Embryonic facial prominence (tissue), 1 donor: ENCODE measurements at regions not wholly inside any gene's neighbourhood (a gene's known extent, or its start where the extent isn't known, plus 50 kb on each side); places are given as distances from the start of the nearest gene placed in this dataset.
"Not testable (repeated sequence)": the region's sequence is repeated elsewhere in the genome, so short reads cannot be mapped to it uniquely, and the experiment has no call there.

Experiments
- DNase-seq: peaks from one replicate; pipeline ENCODE4 v3.0.0-alpha.2; 2016; ENCODE audit errors: extremely low spot score

DNA sequence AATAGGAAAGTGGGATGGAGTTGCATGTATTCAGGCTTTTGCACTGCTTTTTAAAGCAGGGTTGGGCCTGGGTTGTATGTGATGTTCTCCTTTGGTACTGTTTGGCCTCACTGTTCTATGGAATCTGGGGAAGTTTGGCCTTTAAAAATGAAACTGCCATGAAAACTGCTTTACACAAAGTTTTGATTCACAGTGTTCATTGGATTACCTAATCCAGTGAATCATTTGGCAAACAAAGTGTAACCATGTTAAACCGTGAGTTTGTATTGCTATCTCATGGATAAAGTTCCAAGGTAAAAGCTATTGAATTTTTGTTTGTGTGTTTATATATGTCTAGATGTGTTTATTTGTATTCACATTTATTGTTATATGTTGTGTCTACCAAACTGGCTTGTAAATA is 1658.6 kb downstream of the OLFM4 start:
- DNase-seq, result no peak

DNA sequence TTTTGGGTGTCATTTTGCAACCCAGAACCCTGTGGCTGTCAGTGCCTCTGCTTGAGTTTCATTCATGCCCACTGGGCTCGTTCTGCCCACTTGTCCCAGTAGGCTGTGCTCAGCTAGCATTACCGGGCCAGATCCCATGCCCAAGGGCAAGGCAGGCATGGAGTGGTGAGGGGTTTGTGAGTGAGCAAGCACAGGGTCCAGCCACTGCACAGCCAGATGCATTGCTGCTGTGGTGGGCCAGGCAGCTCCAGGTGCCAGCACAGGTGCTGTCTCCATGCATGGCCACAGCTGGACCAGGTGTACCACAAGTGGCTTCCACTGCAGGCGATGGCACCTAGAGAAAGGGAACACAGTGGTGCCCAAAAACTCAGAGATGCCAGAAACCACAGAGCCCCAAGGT is 1671.2 kb downstream of the OLFM4 start:
- no peak for DNase-seq

DNA sequence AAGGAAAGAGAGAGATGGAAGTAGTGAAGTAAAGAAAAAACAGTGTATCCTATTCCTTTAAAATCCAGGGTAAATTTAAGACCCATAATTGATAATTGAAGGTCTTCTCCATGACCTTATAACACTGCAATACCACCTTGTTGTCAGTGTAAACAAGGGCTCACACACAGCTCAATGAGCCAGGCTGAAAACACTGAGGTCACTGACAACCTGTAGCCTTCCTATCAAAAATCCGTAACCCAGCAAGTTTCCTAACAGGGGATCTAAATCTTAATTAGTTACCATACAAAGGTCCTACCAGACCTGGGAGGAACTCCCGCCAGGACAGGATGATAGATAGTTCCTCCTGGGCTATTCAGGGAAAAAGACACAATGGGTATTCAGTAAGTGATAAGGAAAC is 1677.1 kb downstream of the OLFM4 start:
- no peak for DNase-seq

DNA sequence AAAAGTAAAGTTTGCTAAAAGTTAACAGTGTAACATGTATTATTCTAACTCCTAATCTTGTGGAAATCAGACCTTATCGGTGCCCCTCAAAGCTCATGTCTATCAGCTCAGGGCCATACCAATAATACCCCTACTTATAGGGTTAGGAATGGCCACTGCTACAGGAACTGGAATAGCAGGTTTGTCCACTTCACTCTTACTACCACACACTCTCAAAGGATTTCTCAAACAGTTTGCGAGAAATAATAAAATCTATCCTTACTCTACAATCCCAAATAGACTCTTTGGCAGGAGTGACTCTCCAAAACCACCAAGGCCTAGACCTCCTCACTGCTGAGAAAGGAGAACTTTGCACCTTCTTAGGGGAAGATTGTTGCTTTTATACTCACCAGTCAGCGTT is 1677.7 kb downstream of the OLFM4 start:
- DNase-seq, result no peak

DNA sequence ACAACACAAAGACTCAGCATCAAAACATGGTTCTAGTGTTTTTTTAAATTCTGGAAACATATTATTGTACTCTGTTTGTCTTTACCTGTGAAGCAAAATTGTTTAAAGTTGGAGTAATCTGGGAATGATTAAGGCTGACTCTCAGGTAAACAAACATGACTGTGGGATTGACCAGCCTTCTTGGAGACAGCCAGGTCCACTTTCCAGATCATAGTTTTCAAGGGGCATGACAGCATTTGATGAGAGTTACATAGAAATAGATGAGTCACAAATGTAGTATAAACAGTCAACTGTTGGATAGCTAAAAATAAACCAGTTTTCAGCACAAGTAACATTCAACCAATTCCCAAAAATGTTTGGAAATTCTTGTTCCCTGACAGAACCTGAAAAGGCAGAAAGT is 1680.9 kb downstream of the OLFM4 start:
- DNase-seq, result no peak

DNA sequence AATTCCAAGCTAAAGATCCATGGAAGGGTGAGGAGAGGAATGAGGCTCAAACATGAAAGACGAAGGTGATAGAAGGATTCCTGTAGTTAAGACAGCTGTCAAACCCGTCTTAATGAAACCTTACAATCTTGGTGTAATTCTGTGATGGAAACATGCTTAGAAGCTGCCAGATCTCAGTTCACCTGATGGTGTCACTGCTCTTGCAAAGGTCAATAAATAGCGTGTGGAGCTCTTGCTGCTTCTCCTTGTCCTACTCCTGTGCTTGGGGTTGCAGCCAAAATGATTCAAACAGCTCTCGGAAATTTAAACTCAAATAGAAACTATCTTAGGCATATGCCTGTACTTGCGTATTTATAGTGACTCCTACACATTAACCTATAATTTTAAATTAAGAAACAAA is 1705.0 kb downstream of the OLFM4 start:
- no peak for DNase-seq

DNA sequence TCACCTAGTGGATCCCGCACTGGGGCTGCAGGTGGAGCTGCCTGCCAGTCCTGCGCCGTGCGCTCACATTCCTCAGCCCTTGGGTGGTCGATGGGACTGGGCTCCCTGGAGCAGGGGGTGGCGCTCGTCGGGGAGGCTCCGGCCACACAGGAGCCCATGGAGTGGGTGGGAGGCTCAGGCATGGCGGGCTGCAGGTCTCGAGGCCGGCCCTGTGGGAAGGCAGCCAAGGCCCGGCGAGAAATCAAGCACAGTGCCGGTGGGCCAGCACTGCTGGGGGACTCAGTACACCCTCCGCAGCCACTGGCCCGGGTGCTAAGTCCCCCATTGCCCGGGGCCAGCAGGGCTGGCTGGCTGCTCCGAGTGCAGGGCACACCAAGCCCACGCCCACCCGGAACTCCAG is 1708.6 kb downstream of the OLFM4 start:
- not testable (repeated sequence) for DNase-seq

DNA sequence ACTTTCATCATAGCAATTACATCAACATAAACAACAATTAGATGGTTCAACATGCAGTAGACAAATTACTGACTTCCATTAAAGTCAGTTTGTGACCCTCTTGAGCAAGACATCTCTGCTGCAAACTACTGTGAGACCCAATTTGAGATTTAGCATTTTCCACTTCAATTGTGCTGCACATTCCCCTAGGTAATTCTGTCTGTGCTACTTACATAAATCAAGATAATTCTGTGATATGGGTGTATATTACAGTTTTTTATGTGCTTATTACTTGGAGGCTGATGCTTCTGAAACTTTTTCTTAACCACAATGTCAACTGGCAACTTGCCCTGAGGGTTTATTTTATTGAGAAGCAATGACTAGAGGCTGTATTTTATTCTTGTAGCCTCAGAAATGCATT is 1714.4 kb downstream of the OLFM4 start:
- DNase-seq, result no peak

DNA sequence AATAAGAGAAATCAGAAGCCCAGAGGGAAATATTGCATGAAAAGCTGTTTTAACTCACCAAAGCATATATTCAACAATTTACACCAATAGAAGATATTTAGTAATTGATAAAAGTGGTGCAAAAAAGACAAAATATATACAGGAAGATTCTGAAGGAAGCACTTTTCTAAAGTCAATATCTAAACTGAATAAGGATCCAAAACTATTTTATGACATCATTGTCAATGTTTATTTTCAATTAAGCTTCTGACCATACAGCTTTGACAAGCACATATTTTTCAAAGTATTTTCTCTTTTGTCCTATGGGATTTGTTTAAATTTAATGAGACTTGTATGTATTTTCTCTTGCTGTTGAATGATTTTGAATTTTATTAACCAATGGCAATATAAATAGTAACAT is 1716.1 kb downstream of the OLFM4 start:
- DNase-seq, result no peak

DNA sequence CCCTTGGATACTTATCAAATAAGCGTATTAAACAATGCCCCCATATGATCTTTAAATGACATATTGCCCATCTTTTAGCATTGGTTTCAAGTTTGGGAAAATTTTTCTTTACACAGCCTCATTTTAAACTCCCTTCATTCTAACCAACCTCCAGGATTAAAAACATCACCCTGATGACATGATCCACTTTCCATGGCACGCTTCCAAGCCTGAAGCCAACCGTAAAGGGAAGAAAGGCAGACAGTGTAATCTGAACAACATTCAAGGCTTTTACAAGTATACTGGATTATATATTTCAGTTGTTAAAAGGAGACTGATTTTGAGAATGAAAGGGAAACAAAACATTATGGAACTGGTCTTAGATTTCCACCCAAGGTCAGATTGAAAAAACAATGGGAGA is 1721.9 kb downstream of the OLFM4 start:
- DNase-seq, result no peak

DNA sequence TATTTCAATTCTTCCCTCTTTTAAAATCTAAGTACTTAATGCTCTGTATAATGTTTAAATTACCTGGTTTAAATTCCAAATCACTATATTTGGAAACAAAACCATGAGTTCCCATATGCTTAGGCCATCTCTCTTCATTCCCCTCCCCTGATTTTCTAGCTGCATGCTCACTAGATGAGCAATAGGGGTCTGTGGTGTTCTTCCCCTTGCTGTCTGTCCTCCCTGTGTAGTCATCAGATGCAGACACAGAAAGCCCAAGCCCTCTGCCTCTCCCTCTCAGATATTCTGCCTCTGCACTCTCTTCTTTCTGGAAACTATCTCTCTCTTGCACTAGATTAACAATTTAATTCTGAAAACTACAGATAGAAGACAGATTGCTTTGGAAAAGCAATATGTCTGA is 1730.2 kb downstream of the OLFM4 start:
- no peak for DNase-seq

DNA sequence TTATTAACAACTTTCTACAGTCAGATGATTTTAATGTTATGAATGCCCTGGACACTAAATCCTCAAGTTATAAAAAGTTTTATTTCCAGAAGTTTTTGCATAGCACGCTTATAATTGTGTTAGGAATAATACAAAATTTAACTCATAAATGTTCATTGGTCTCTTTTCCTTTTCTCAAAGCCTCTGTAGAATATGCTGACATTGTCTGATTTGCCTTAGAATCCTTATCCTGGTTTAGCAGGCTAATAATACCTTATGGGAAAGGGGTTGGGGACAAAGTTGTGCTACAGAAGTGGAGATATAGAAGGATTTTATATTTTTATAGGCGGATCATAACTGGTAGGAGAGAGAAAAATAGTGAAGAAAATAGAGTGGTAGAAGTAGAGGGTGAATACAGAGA is 1739.6 kb downstream of the OLFM4 start:
- DNase-seq, result no peak

DNA sequence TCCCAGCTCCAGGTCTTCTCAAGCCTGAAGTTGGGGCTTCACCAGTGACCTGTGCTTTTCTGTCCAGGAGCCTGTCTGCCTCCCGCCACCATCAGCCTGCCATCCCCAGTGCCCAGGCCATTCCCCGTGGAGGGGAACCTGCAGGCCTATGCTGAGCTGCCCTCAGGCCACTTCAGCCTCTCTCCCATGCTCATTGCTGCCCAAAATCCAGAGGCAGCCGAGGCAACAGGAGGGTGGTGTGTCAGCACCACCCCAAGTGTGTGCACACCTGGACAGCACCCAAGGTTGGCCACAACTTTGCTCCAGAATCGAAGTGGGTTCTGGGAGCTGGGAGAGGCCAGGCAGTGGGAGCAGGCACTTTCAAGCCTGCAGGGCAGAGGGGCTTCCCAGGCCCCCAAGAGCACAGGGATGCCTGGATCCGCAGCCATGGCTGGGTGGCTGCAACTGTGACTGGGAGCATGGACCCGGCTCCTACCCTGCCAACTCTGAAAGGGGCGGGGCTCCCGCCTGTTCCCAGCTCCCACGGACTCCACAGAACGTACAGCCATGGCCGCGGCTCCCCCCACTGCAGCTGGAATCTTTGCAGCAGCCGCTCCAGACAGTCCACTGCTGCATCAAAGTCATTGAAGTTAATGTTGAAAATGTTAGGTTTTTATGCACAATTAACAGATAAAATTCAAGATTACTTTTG is 1747.0 kb downstream of the OLFM4 start:
- DNase-seq, result no peak

DNA sequence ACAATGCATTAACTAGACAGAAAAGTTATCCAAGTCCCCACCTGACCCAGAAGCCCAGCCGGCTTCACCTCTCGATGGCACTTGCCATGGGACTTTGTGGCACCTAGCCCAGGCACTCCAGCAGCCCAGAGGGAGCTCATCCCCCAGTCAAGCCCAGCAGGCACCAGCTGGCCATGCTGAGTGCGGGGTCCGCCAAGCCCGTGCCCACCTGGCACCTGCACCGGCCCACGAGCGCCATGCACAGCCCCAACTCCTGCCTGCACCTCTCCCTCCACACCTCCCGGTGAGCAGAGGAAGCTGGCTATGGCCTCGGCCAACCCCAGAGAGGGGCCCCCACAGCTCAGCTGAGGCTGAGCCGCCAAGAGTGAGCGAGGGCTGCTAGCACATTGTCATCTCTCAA is 1759.1 kb downstream of the OLFM4 start:
- DNase-seq, result no peak

DNA sequence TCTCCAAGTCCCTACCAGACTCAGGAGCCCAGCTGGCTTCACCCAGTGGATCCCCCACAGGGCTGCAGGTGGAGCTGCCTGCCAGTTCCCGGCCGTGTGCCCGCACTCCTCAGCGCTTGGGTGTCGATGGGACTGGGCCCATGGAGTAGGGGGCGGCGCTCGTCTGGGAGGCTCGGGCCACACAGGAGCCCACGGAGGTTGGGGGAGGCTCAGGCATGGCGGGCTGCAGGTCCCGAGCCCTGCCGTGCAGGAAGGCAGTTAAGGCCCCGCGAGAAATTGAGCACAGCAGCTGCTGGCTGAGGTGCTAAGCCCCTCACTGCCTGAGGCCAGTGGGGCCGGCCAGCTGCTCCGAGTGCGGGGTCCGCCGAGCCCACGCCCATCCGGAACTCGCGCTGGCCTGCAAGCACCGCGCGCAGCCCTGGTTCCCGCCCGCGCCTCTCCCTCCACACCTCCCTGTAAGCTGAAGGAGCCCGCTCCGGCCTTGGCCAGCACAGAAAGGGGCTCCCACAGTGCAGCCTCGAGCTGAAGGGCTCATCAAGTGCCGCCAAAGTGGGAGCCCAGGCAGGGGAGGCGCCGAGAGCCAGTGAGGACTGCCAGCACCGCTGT is 1771.1 kb downstream of the OLFM4 start:
- no peak for DNase-seq

DNA sequence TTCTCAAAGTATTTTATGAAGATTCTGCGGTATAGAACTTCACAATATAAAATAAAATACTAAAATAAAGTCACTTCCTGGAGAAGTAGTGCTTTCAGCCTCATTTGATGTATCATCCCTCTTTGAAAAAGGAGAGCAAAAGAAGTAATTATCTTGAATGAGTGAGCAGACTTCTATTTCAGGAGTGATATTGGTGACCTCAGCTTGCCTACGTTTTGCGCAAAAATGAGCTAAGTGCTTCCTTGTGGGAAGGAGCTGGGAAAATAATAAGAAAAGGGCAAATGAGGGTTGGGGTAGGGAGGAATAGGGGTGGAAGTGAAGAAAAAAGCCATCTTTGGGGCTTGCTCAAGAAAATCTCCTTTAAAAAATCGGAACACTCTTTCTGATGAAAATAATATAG is 1773.6 kb downstream of the OLFM4 start:
- DNase-seq, result no peak

DNA sequence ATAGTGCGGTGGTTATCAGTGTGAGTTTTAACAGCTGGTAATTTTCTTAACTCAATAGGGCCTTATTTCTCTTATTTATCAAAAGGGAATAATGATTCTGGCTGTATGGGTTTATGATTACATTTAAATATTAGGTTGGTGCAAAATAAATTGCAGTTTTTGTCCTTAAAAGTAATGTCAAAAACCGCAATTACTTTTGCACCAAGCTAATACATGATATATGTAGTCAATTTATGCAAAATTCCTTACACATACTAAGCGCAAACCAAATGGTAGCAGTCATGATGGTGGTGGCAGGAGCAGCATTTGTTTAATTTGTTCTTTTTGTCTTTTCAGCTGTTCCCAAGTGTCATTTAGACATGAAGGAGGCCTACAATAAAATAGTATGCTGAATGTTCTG is 1777.1 kb downstream of the OLFM4 start:
- DNase-seq, result no peak

DNA sequence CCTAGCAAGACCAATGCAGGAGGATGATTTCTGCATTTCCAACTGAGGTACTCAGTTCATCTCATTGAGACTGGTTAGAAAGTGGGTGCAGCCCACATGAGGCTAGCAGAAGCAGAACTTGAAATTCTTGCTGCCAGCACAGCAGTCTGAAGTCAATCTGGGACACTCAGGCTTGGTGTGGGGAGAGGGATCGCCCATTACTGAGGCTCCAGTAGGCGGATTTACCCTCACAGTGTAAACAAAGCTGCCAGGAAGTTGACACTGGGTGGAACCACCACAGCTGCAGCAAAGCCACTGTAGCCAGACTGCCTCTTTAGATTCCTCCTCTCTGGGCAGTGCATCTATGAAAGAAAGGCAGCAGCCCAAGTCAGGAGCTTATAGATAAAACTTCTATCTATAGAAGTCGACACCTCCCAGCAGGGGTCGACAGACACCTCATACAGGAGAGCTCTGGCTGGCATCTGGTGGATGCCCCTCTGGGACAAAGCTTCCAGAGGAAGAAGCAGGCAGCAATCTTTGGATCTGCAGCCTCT is 1793.4 kb downstream of the OLFM4 start:
- not testable (repeated sequence) for DNase-seq

DNA sequence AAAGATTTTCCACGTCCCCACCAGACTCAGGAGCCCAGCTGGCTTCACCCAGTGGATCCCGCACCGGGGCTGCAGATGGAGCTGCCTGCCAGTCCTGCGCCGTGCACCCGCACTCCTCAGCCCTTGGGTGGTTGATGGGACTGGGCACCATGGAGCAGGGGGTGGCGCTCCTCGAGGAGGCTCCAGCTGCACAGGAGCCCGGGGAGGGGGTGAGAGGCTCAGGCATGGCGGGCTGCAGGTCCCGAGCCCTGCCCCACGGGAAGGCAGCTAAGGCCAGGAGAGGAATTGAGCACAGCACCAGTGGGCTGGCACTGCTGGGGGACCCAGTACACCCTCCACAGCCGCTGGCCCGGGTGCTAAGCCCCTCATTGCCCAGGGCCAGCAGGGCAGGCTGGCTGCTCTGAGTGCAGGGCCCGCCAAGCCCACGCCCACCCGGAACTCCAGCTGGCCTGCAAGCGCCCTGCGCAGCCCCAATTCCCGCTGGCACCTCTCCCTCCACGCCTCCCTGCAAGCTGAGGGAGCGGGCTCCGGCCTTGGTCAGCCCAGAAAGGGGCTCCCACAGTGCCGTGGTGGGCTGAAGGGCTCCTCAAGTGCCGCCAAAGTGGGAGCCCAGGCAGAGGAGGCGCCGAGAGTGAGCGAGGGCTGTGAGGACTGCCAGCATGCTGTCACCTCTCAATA is 1800.9 kb downstream of the OLFM4 start:
- DNase-seq, result not testable (repeated sequence)

DNA sequence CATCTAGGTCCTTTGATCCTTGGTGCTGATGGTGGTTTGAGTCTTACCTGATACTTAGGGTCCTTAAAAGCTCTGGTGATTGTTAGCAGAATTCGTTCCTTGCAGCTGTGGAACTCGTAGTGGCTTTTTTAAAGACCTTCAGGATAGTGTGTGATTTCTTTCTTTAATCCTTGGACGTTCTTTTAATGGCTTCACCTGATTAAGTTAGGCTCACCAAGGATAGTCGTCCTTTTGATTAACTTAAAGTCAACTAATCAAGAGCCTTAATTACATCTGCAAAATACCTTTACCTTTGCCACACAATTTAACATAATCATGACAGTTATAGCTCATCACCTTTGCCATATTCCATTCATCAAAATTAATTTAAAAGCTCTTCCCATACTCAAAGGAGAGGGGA is 1807.7 kb downstream of the OLFM4 start:
- DNase-seq, result no peak

DNA sequence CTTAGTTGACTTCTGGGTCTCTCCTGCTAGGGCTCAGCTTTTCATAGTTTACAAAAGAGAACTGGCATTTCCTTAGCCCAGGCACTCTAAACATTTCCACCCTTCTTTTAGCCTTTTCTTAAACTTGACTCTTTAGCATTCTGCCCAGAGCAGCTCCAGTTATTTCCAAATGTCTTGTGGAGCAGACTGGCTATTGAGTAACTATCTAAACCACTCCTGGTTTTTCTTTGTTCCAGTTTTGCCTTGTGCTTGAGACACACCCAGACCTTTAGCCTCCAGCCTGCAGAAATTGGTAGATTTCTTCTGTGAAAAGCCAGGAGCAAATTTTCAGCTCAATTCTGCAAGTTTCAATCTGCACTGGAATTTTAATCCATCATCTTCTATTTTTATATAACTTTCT is 1813.1 kb downstream of the OLFM4 start:
- no peak for DNase-seq

DNA sequence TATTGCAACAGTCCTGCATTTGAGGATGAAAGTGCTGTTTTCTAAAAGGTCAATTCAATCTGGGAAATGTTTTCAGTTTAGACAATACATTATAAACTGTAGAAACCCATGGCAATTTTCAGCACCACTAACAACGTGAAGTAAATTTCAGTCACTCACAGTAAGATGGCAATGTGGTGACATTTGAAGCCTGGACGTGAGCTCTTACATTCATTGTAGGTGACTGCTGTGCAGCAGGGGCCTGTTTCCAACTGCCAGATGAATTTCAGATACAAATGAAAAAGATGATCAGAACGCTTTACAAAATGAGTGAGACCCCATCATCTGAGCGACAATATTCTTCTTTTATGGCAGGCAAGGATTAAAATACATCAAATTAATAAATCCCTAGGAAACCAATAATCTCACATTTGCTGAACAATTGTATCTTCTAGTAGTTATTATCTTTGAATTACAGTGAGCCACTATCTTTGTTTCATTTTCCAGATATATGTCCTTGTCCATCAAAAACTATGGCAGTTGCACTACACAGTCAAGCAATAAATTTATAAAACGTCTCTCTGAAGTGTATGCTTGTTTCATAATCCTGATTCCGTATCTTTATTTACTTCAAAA is 1816.8 kb downstream of the OLFM4 start:
- no peak for DNase-seq

DNA sequence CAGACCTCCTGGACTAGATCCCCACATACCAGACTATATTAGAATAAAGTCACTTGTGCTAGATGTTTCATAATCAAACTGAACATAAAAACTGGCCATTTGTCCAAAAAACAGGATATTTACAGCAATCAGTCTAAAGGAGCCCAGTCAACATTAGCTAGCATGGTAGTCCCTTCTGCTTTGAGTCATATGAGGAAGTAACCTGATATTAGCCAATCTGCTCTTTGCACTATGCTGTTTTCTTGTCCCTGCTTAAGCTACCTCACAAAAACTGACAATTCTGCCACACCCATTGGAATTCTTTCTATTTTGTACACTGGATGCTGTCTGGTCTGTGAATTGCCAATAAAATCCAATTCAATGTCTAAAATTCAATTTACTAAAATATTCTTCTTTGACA is 1824.2 kb downstream of the OLFM4 start:
- DNase-seq, result no peak
